ENCODE measurements at regions not wholly inside any gene's neighbourhood (a gene's known extent, or its start where the extent isn't known, plus 50 kb on each side); places are given as distances from the start of the nearest gene placed in this dataset.
"Not testable (repeated sequence)": the region's sequence is repeated elsewhere in the genome, so short reads cannot be mapped to it uniquely, and the experiment has no call there.

DNA sequence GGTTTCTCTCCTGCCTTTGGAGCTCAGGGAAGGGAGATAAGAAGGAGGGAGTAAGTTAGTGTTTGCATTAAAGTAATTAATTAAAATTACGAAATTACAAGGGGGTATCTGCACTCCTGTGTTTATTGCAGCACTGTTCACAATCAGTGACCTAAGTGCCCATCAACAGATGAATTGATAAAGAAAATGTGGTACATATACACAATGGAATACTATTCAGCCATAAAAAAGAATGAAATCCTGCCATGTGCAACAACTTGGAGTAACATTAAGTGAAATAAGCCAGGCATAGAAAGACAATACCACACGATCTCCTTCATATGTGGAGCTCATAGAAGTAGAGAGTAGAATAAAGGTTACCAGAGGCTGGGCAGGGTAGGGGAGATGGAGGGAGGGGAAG, 202.0 kb downstream of the SHQ1 start:
- H3K4me3 ChIP-seq (ENCODE audit: low read length): no peak overlapping the region
- H3K9me3 ChIP-seq (ENCODE audit: low read depth, low read length): no peaks in the 10 kb centered on the region
- no peaks in the 10 kb centered on the region for H3K27me3 ChIP-seq (ENCODE audit: insufficient read depth, low read length)
- no peaks in the 10 kb centered on the region for H3K4me1 ChIP-seq (ENCODE audit: insufficient read depth, low read length)

DNA sequence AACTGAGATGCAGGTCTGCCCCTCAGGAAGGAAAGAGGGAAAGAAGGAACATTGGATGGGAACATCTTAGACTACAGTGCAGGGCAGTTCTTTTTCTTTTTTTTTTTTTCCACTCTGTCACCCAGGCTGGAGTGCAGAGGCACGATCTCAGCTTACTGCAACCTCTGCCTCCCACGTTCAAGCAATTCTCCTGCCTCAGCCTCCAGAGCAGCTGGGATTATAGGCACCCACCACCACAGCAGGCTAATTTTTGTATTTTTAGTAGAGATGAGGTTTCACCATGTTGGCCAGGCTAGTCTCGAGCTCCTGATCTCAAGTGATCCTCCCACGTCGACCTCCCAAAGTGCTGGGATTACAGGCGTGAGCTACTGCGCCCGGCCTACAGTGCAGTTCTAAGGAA, 204.6 kb downstream of the SHQ1 start:
- not testable (repeated sequence) for H3K27me3 ChIP-seq (ENCODE audit: insufficient read depth, low read length); H3K4me3 ChIP-seq (ENCODE audit: low read length); H3K9me3 ChIP-seq (ENCODE audit: low read depth, low read length); H3K4me1 ChIP-seq (ENCODE audit: insufficient read depth, low read length)

DNA sequence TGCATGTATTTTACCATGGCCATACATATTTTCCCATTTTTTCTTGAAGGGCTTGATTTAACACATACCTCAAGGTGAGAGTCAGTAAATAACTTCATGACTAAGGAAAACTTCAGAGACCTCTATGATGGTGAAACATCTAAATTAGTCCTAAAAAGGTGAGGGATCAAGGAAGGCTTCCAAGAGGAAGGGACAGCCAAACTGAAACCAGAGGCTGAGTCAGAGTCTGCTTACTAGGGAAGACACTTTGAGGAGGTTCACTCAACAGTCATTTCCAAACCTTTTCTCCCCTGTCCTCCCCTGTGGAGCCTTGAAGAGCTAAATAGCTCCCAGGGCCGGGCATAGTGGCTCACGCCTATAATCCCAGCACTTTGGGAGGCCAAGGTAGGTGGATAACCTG, 206.6 kb downstream of the SHQ1 start:
- Histone ChIP-seq H3K4me1 (ENCODE audit: insufficient read depth, low read length) (peaks cover 19% of the 10 kb centered on the region), H3K4me3 (ENCODE audit: low read length) (no peak overlapping the region), H3K27me3 (ENCODE audit: insufficient read depth, low read length) (no peaks in the 10 kb centered on the region), H3K9me3 (ENCODE audit: low read depth, low read length) (no peaks in the 10 kb centered on the region)

GRCh38 chr3:72641072-72641471, 207.2 kb downstream of the SHQ1 start:
- Histone ChIP-seq H3K27me3 (ENCODE audit: insufficient read depth, low read length) (no peaks in the 10 kb centered on the region), H3K4me3 (ENCODE audit: low read length) (no peak overlapping the region), H3K9me3 (ENCODE audit: low read depth, low read length) (no peaks in the 10 kb centered on the region), H3K4me1 (ENCODE audit: insufficient read depth, low read length) (peaks cover 25% of the 10 kb centered on the region)

- Histone ChIP-seq H3K9me3 (ENCODE audit: low read depth, low read length) (no peaks in the 10 kb centered on the region), H3K27me3 (ENCODE audit: insufficient read depth, low read length) (no peaks in the 10 kb centered on the region), H3K4me3 (ENCODE audit: low read length) (no peak overlapping the region), H3K4me1 (ENCODE audit: insufficient read depth, low read length) (peaks cover 25% of the 10 kb centered on the region)
These were observed 211.2 kb downstream of the SHQ1 start for GRCh38 chr3:72636969-72637597.

GRCh38 chr3:72635551-72635950, 212.7 kb downstream of the SHQ1 start:
- H3K27me3 ChIP-seq (ENCODE audit: insufficient read depth, low read length): no peaks in the 10 kb centered on the region
- no peaks in the 10 kb centered on the region for H3K9me3 ChIP-seq (ENCODE audit: low read depth, low read length)
- no peak overlapping the region for H3K4me3 ChIP-seq (ENCODE audit: low read length)
- H3K4me1 ChIP-seq (ENCODE audit: insufficient read depth, low read length): peaks cover 29% of the 10 kb centered on the region

GRCh38 chr3:72634128-72634527, 214.1 kb downstream of the SHQ1 start:
- Histone ChIP-seq H3K27me3 (ENCODE audit: insufficient read depth, low read length) (no peaks in the 10 kb centered on the region), H3K4me1 (ENCODE audit: insufficient read depth, low read length) (peaks cover 36% of the 10 kb centered on the region), H3K9me3 (ENCODE audit: low read depth, low read length) (no peaks in the 10 kb centered on the region), H3K4me3 (ENCODE audit: low read length) (no peak overlapping the region)

DNA sequence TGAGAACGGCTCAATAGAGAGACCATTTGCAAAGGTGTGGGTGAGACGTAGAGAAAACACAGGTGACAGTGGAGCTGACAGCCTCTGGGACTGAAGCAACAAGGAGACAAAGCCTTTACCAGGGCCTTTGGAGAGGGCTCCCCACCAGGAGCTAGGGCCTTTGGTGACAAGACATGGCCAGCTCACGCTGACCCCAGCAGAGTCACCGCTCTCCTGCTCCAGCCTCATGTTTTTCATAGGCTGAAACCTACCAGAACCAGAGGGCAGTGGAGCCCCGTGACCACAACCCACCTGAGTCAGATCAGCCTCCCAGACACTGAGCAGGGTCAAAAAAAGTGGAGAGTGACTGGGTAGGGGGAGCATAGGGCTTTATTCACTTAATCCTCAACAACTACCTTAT, 214.7 kb downstream of the SHQ1 start:
- Histone ChIP-seq H3K9me3 (ENCODE audit: low read depth, low read length) (no peaks in the 10 kb centered on the region), H3K27me3 (ENCODE audit: insufficient read depth, low read length) (no peaks in the 10 kb centered on the region), H3K4me3 (ENCODE audit: low read length) (no peak overlapping the region), H3K4me1 (ENCODE audit: insufficient read depth, low read length) (peaks cover 42% of the 10 kb centered on the region)

- H3K4me1 ChIP-seq (ENCODE audit: insufficient read depth, low read length): peaks cover 46% of the 10 kb centered on the region
- no peaks in the 10 kb centered on the region for H3K9me3 ChIP-seq (ENCODE audit: low read depth, low read length)
- H3K4me3 ChIP-seq (ENCODE audit: low read length): no peak overlapping the region
- H3K27me3 ChIP-seq (ENCODE audit: insufficient read depth, low read length): no peaks in the 10 kb centered on the region
These were observed 215.1 kb downstream of the SHQ1 start for GRCh38 chr3:72633121-72633520.

DNA sequence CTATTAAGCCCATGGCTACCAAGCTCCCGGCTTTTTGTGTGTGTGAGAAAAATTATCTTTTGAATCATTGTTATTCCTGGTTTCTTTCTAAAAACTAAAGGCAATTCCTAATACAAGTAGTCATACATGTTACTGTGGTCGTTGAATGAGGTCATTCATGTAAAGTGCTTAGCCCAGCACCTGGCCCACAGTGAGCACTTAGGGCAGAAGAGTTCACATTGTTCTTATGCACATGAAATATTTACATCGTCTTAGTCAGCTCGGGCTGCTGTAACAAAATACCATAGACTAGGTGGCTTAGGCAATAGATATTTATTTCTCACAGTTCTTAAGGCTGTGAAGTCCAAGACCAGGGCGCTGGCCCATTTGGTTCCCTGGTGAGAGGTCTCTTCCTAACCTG, 216.1 kb downstream of the SHQ1 start:
- no peaks in the 10 kb centered on the region for H3K9me3 ChIP-seq (ENCODE audit: low read depth, low read length)
- H3K4me1 ChIP-seq (ENCODE audit: insufficient read depth, low read length): peaks cover 48% of the 10 kb centered on the region
- H3K4me3 ChIP-seq (ENCODE audit: low read length): no peak overlapping the region

DNA sequence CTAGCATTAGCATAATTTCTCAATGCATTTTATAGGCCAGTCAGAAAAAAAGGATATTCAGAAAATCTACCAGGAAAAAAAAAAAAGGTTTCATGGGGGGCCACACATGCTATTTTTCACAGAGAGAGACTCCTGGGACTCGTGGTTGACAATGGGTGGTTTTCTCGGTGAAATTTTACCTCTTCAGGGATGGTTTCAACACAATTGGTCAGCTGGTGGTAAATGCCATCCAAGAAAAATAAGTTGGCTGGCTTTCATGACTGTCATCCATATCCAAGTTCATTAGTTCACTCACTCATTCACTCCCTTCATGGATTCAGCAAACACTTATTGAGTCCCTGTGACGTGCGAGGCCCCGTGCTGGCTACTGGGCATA, 217.3 kb downstream of the SHQ1 start:
- no peaks in the 10 kb centered on the region for H3K9me3 ChIP-seq (ENCODE audit: low read depth, low read length)
- peaks cover 46% of the 10 kb centered on the region for H3K4me1 ChIP-seq (ENCODE audit: insufficient read depth, low read length)
- H3K4me3 ChIP-seq (ENCODE audit: low read length): no peak overlapping the region
- no peaks in the 10 kb centered on the region for H3K27me3 ChIP-seq (ENCODE audit: insufficient read depth, low read length)

More for the DNA sequence above, 216.1 kb downstream of the SHQ1 start:
- H3K27me3 ChIP-seq (ENCODE audit: insufficient read depth, low read length): no peaks in the 10 kb centered on the region

- Histone ChIP-seq H3K9me3 (ENCODE audit: low read depth, low read length) (no peaks in the 10 kb centered on the region), H3K4me3 (ENCODE audit: low read length) (no peak overlapping the region), H3K27me3 (ENCODE audit: insufficient read depth, low read length) (no peaks in the 10 kb centered on the region), H3K4me1 (ENCODE audit: insufficient read depth, low read length) (peaks cover 51% of the 10 kb centered on the region)
These were observed 217.8 kb downstream of the SHQ1 start for GRCh38 chr3:72630327-72630968.

DNA sequence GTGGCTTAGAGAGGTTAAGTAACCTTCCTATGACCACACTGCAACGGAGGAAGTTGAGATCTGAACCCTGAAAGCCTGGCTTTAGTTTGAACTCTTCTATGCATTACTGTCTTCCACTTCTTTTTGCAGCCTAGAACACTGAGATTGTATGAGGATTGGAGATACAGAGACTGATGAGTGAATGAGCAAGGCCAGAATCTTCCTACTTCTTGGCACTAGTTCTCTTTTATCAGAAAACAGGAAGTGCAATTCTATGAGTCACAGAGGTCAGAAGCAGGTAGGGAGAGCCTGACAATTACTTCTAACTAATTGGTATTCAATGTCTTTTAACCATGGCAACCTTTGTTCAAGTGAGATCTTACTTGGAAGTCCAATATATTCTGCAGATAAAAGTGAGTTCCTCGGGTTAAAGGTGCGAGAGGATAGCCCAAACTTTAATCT, 219.0 kb downstream of the SHQ1 start:
- no peak overlapping the region for H3K4me3 ChIP-seq (ENCODE audit: low read length)
- H3K9me3 ChIP-seq (ENCODE audit: low read depth, low read length): no peaks in the 10 kb centered on the region
- H3K4me1 ChIP-seq (ENCODE audit: insufficient read depth, low read length): peaks cover 60% of the 10 kb centered on the region
- H3K27me3 ChIP-seq (ENCODE audit: insufficient read depth, low read length): no peaks in the 10 kb centered on the region

DNA sequence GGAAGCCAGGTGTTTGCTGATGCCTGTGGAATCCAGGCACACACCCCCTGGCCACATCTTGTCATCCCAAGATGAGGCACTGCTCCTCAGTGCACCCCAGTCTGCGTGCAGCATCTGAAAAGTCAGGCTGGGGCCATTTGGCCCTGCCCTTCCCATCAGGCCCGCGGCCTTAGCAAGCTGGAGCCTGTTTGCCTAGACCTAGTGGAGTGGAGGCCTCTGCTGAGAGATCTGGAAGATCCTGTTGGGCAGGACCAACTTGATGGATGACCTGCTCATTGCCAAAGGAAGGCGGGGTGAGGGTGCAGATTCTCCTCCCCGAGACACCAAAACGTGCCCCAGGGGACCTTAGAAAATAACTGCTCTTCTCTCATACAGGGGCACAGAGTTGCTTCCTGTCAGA, 220.2 kb downstream of the SHQ1 start:
- peaks cover 60% of the 10 kb centered on the region for H3K4me1 ChIP-seq (ENCODE audit: insufficient read depth, low read length)
- H3K4me3 ChIP-seq (ENCODE audit: low read length): no peak overlapping the region
- H3K9me3 ChIP-seq (ENCODE audit: low read depth, low read length): no peaks in the 10 kb centered on the region
- H3K27me3 ChIP-seq (ENCODE audit: insufficient read depth, low read length): no peaks in the 10 kb centered on the region

- Histone ChIP-seq H3K27me3 (ENCODE audit: insufficient read depth, low read length) (no peaks in the 10 kb centered on the region), H3K4me3 (ENCODE audit: low read length) (no peak overlapping the region), H3K9me3 (ENCODE audit: low read depth, low read length) (no peaks in the 10 kb centered on the region), H3K4me1 (ENCODE audit: insufficient read depth, low read length) (peaks cover 60% of the 10 kb centered on the region)
These were observed 221.0 kb downstream of the SHQ1 start for GRCh38 chr3:72627271-72627670.

Data from mononuclear cell (primary cell).